ENCODE measurements at regions not wholly inside any gene's neighbourhood (a gene's known extent, or its start where the extent isn't known, plus 50 kb on each side); places are given as distances from the start of the nearest gene placed in this dataset.

- intact Hi-C loops (cut with micrococcal nuclease; ENCODE audit: unreplicated experiment), result no loop called here
- peaks cover 3% of the 10 kb centered on the region; the same call in 1 of the 2 replicates for H3K27me3 ChIP-seq (ENCODE audit: control insufficient read depth, insufficient read depth, low read length)
- no peaks in the 10 kb centered on the region for H3K4me1 ChIP-seq (ENCODE audit: control insufficient read depth, insufficient read depth, low read length)
- H3K9me3 ChIP-seq (ENCODE audit: control insufficient read depth, insufficient read depth, low read depth, low read length), result no peaks in the 10 kb centered on the region
- BruUV-seq (replicated peaks), result no TSS peak
- H3K27ac ChIP-seq (ENCODE audit: low read length), result no peak overlapping the region
- H3K36me3 ChIP-seq (ENCODE audit: control insufficient read depth, insufficient read depth, low read length), result no peaks in the 10 kb centered on the region
- POLR2A ChIA-PET, result no interaction called here
- no peak overlapping the region for H3K4me3 ChIP-seq (ENCODE audit: low read depth in 2 of 2, low read length in 2 of 2)
- in situ Hi-C loops (cut with HindIII; ENCODE audit: low pct_unique_long_range_greater_than_20kb, low sequenced_read_pairs), result no loop called here
- ATAC-seq (no peak), DNase-seq (ENCODE audit: low read depth, low spot score) (no peak)
- TF ChIP-seq REST (IDR thresholded peaks at IDR 0.05; ENCODE audit: insufficient read depth in 1 of 2, low read depth in 2 of 2, low read length in 1 of 2) (no peak), SIN3A (IDR thresholded peaks at IDR 0.05; ENCODE audit: borderline replicate concordance, insufficient read depth, low read depth, low read length) (no peak), TCF7L2 (IDR thresholded peaks at IDR 0.05; ENCODE audit: low read depth, low read length) (no peak), CTCF (IDR thresholded peaks at IDR 0.05) (no peak), POLR2AphosphoS5 (IDR thresholded peaks at IDR 0.05; ENCODE audit: low read depth, low read length) (no peak)
- CTCF ChIA-PET, result interaction anchor here (0.6 kb wide), 1 partner anchor 181 kb away, joined by 4 read pairs; no protein-coding TSS in a partner anchor
Measured at GRCh38 chr15:81784751-81785150, 261.1 kb downstream of the MEX3B start.

GRCh38 chr15:81783586-81783985 lies 262.2 kb downstream of the MEX3B start:
- no peaks in the 10 kb centered on the region for H3K9me3 ChIP-seq (ENCODE audit: control insufficient read depth, insufficient read depth, low read depth, low read length)
- ChIA-PET CTCF (no interaction called here), POLR2A (no interaction called here)
- H3K36me3 ChIP-seq (ENCODE audit: control insufficient read depth, insufficient read depth, low read length), result no peaks in the 10 kb centered on the region
- no peak overlapping the region for H3K4me3 ChIP-seq (ENCODE audit: low read depth in 2 of 2, low read length in 2 of 2)
- TF ChIP-seq REST (IDR thresholded peaks at IDR 0.05; ENCODE audit: insufficient read depth in 1 of 2, low read depth in 2 of 2, low read length in 1 of 2), result no peak
- TF ChIP-seq TCF7L2 (IDR thresholded peaks at IDR 0.05; ENCODE audit: low read depth, low read length), result no peak
- no peak for TF ChIP-seq CTCF (IDR thresholded peaks at IDR 0.05)
- no peak for TF ChIP-seq POLR2AphosphoS5 (IDR thresholded peaks at IDR 0.05; ENCODE audit: low read depth, low read length)
- no peak for TF ChIP-seq SIN3A (IDR thresholded peaks at IDR 0.05; ENCODE audit: borderline replicate concordance, insufficient read depth, low read depth, low read length)
- in situ Hi-C loops (cut with HindIII; ENCODE audit: low pct_unique_long_range_greater_than_20kb, low sequenced_read_pairs), result no loop called here
- ATAC-seq (no peak), DNase-seq (ENCODE audit: low read depth, low spot score) (no peak)
- H3K27ac ChIP-seq (ENCODE audit: low read length), result no peak overlapping the region
- peaks cover 3% of the 10 kb centered on the region; the same call in 1 of the 2 replicates for H3K27me3 ChIP-seq (ENCODE audit: control insufficient read depth, insufficient read depth, low read length)
- intact Hi-C loops (cut with micrococcal nuclease; ENCODE audit: unreplicated experiment), result no loop called here
- H3K4me1 ChIP-seq (ENCODE audit: control insufficient read depth, insufficient read depth, low read length), result no peaks in the 10 kb centered on the region
- BruUV-seq (replicated peaks), result no TSS peak
